MM.1S (cell line): ENCODE measurements at regions not wholly inside any gene's neighbourhood (a gene's known extent, or its start where the extent isn't known, plus 50 kb on each side); places are given as distances from the start of the nearest gene placed in this dataset.

Source experiments
- CTCF ChIP-seq: fragments of 300-600 bp; sonication (generic); IDR thresholded peaks from 2 replicates; pipeline ENCODE4 v1.5.1; 2016; ENCODE audit warnings: antibody characterized with exemption, low read length, mixed read lengths
- EZH2 ChIP-seq: fragments of 300-600 bp; sonication (generic); optimal IDR thresholded peaks from 2 replicates; pipeline ENCODE3; 2017; ENCODE audit warnings: low read depth, mild to moderate bottlenecking, antibody characterized with exemption, low read length, mixed read lengths

GRCh38 chr11:134569195-134569594 lies 157.2 kb upstream of the B3GAT1 start:
- TF ChIP-seq CTCF (no peak), EZH2 (no peak)
